Neural crest cell (in vitro differentiated cells): ENCODE measurements at regions not wholly inside any gene's neighbourhood (a gene's known extent, or its start where the extent isn't known, plus 50 kb on each side); places are given as distances from the start of the nearest gene placed in this dataset.

Experiments
- DNase-seq: peaks from one replicate; pipeline ENCODE4 v3.0.0; 2021; ENCODE audit warnings: low read depth, mixed read lengths, low spot score
- H3K27ac Mint-ChIP-seq: one replicate; pipeline ENCODE4 v1.8.0; 2021; ENCODE audit warnings: mild to moderate bottlenecking, mixed read lengths; ENCODE audit not compliant: unreplicated experiment
- H3K27me3 Mint-ChIP-seq: 2 replicates; pipeline ENCODE4 v1.8.0; 2021; ENCODE audit warnings: low read depth, mild to moderate bottlenecking, mixed read lengths
- H3K36me3 Mint-ChIP-seq: 2 replicates; pipeline ENCODE4 v1.8.0; 2021; ENCODE audit warnings: low read depth, mild to moderate bottlenecking, mixed read lengths
- H3K4me1 Mint-ChIP-seq: 2 replicates; pipeline ENCODE4 v1.8.0; 2021; ENCODE audit warnings: mixed read lengths
- H3K4me3 Mint-ChIP-seq: one replicate; pipeline ENCODE4 v1.8.0; 2021; ENCODE audit warnings: mild to moderate bottlenecking, mixed read lengths
- H3K9me3 Mint-ChIP-seq: 2 replicates; pipeline ENCODE4 v1.8.0; 2021; ENCODE audit warnings: mixed read lengths
- TF ChIP-seq, protein P1 (sequence below): fragments of 200-600 bp; sonication (generic); conservative IDR thresholded peaks from 2 replicates; pipeline ENCODE4 v1.5.0; 2021; ENCODE audit warnings: antibody characterized with exemption, mild to moderate bottlenecking

GRCh38 chr18:26655525-26656430, 107.4 kb upstream of the KCTD1 start:
- Mint-ChIP-seq H3K4me1 (peaks cover 53% of the 10 kb centered on the region), H3K27ac (peak overlapping the region; percentile 14)
- DNase-seq = peak; percentile 56

DNA sequence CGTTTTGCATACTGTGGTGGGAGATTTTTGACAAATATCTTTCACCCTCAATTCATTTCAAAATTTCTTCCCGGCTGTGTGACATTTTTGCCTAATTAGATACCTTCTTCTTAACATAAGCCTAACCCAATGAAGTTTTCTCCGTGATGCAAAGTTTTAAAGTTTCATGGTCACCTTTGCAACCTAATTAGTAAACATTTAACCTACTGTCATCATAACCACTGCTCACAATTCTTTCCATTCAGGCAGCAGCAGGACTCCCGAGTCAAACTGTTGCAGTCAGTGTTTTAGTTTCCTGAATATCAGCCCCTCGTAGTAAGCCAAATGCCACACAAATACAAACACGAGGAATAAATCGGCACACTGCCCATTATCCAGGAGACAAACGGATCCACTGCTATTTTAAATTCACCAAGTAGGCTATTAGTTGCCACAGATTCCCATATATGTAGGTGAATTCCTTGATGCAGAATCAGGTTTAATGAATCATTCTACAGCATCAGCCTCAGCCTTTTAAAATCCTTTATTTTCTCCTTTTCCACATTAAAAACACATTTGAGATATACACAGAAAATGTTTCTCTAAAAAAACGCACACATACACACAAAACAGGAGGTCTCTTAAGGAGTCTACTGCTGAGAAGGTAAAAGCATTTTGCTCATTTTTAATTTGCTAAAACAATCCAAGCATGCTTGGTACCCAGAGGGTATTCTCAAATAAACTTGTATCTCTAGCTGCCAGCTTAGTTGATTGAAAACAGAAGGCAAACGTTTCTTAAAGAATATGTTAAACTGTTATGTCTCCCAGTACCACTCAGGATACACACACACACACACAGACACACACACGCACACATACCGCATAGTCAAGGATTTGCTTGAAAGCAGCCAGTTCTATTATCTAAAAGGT, 106.5 kb upstream of the KCTD1 start:
- peak; percentile 9 for DNase-seq
- peaks cover 2% of the 10 kb centered on the region for H3K27me3 Mint-ChIP-seq
- TF ChIP-seq, protein P1, sequence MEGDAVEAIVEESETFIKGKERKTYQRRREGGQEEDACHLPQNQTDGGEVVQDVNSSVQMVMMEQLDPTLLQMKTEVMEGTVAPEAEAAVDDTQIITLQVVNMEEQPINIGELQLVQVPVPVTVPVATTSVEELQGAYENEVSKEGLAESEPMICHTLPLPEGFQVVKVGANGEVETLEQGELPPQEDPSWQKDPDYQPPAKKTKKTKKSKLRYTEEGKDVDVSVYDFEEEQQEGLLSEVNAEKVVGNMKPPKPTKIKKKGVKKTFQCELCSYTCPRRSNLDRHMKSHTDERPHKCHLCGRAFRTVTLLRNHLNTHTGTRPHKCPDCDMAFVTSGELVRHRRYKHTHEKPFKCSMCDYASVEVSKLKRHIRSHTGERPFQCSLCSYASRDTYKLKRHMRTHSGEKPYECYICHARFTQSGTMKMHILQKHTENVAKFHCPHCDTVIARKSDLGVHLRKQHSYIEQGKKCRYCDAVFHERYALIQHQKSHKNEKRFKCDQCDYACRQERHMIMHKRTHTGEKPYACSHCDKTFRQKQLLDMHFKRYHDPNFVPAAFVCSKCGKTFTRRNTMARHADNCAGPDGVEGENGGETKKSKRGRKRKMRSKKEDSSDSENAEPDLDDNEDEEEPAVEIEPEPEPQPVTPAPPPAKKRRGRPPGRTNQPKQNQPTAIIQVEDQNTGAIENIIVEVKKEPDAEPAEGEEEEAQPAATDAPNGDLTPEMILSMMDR = no peak
- H3K4me3 Mint-ChIP-seq = peak overlapping the region; percentile 86
- no peak overlapping the region for H3K27ac Mint-ChIP-seq
- peaks cover 55% of the 10 kb centered on the region for H3K4me1 Mint-ChIP-seq
- H3K36me3 Mint-ChIP-seq = no peaks in the 10 kb centered on the region
- no peaks in the 10 kb centered on the region for H3K9me3 Mint-ChIP-seq

More at GRCh38 chr18:26655525-26656430, 107.4 kb upstream of the KCTD1 start:
- Mint-ChIP-seq H3K27me3 (peaks cover 2% of the 10 kb centered on the region), H3K4me3 (peak overlapping the region; percentile 86), H3K36me3 (no peaks in the 10 kb centered on the region), H3K9me3 (no peaks in the 10 kb centered on the region)
- TF ChIP-seq, protein P1 = peak; percentile 54

DNA sequence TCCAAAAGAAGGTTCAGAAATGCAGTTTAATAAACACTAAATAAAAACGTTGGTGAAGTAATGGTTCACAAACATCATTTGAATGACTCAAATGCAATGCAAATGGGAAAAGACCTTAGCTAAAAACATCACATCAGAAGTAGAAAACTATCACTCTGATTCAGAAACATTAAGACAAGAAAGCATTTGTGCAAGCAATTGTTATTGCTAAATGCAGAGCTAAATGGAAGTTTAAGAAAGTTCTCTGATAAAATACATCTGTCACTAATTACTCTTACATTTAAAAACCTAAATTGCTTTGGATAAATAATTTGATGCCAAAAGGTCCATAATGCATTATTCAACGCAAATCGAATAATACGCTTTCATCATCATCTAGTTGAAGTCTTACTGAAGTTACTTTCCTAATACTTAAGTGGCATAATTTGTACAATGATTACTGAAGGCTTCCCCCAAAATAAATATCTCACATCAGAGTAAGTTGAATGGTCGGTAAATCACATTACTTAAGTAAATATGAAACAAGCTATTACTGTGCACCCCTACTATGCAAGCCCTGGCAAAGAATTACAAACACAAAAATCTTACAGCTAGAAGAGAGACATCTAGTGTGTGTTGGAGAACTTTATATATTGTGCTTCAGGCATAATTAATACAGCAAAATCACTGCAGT, 105.7 kb upstream of the KCTD1 start:
- Mint-ChIP-seq H3K36me3 (no peaks in the 10 kb centered on the region), H3K4me1 (peaks cover 53% of the 10 kb centered on the region), H3K4me3 (peak overlapping the region; percentile 86)

DNA sequence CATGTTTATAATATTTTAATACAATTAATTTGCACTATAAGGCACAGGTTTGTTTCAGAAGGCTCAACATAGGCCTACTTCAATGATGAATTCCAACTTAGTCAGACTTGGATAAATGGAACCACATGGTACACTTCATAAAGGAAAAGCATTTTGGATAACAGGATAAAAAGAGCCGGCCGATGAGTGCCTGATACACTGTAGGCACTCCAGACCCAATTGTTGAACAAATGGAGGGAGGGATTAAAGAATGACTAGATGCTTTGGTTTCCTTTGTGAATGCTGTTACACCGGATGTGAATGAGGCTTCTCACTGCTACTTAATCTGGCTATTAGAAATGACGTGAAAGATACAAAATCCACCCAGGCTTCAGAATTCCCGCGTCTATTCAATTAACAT, 104.1 kb upstream of the KCTD1 start:
- Mint-ChIP-seq H3K4me3 (peak overlapping the region; percentile 46), H3K9me3 (no peaks in the 10 kb centered on the region), H3K27ac (no peak overlapping the region), H3K36me3 (no peaks in the 10 kb centered on the region), H3K27me3 (no peaks in the 10 kb centered on the region), H3K4me1 (peaks cover 37% of the 10 kb centered on the region)
- TF ChIP-seq, protein P1 = no peak
- no peak for DNase-seq

More for the DNA sequence above, 105.7 kb upstream of the KCTD1 start:
- Mint-ChIP-seq H3K27me3 (peaks cover under 1% of the 10 kb centered on the region), H3K9me3 (no peaks in the 10 kb centered on the region), H3K27ac (no peak overlapping the region)
- no peak for DNase-seq
- TF ChIP-seq, protein P1 = no peak
